CD4-positive, CD25-positive, alpha-beta regulatory T cell (primary cell): ENCODE measurements at regions not wholly inside any gene's neighbourhood (a gene's known extent, or its start where the extent isn't known, plus 50 kb on each side); places are given as distances from the start of the nearest gene placed in this dataset.

Experiments
- ATAC-seq, 2 donors: fragments of 150-1000 bp; cut with Tn5 transposase; one replicate each; pipeline ENCODE4 v1.10.0; 2021; ENCODE audit warnings: low read depth in 2 of 2, moderate number of reproducible peaks in 2 of 2, moderate library complexity in 1 of 2
- DNase-seq, 3 donors: peaks; one replicate each; pipeline versions ENCODE4 v3.0.0 to v3.0.0-alpha.2; 2012 to 2022; ENCODE audit warnings: mixed read lengths in 1 of 3
- H3K27ac ChIP-seq: one replicate; pipeline ENCODE4 v1.7.0; 2013; ENCODE audit warnings: mild to moderate bottlenecking, low read length; ENCODE audit not compliant: insufficient read depth, poor library complexity, severe bottlenecking
- H3K27me3 ChIP-seq: one replicate; pipeline ENCODE4 v1.7.0; 2013; ENCODE audit warnings: low read length; ENCODE audit not compliant: control insufficient read depth, insufficient read depth
- H3K36me3 ChIP-seq: one replicate; pipeline ENCODE4 v1.7.0; 2013; ENCODE audit warnings: mild to moderate bottlenecking, low read length, moderate library complexity; ENCODE audit not compliant: control insufficient read depth, insufficient read depth
- H3K4me1 ChIP-seq: 2 replicates; pipeline ENCODE4 v1.7.0; 2013; ENCODE audit warnings: mild to moderate bottlenecking, low read length; ENCODE audit not compliant: insufficient read depth, control insufficient read depth, poor library complexity, severe bottlenecking
- H3K4me3 ChIP-seq: one replicate; pipeline ENCODE4 v1.7.0; 2013; ENCODE audit warnings: low read depth, mild to moderate bottlenecking, low read length, moderate library complexity
- H3K9me3 ChIP-seq, 2 experiments: 1 replicate in 1 of 2; 2 replicates in 1 of 2; pipeline ENCODE4 v1.7.0; 2013; ENCODE audit warnings: low read length in 2 of 2, mild to moderate bottlenecking in 1 of 2, moderate library complexity in 1 of 2; ENCODE audit not compliant: control insufficient read depth in 2 of 2
- H3K27ac Mint-ChIP-seq, 3 donors: one replicate each; pipeline ENCODE4 v1.8.0; 2020 to 2022; ENCODE audit warnings: mild to moderate bottlenecking in 3 of 3, mixed read lengths in 3 of 3, moderate library complexity in 2 of 3
- H3K27me3 Mint-ChIP-seq: one replicate; pipeline ENCODE4 v1.8.0; 2022; ENCODE audit warnings: mild to moderate bottlenecking, mixed read lengths
- H3K36me3 Mint-ChIP-seq: one replicate; pipeline ENCODE4 v1.8.0; 2020; ENCODE audit warnings: mixed read lengths
- H3K4me1 Mint-ChIP-seq, 4 donors: one replicate each; pipeline ENCODE4 v1.8.0; 2020 to 2022; ENCODE audit warnings: mixed read lengths in 4 of 4, mild to moderate bottlenecking in 1 of 4
- H3K4me3 Mint-ChIP-seq, 4 donors: one replicate each; pipeline ENCODE4 v1.8.0; 2020 to 2022; ENCODE audit warnings: mild to moderate bottlenecking in 4 of 4, mixed read lengths in 4 of 4, moderate library complexity in 3 of 4
- H3K9me3 Mint-ChIP-seq, 7 donors: one replicate each; pipeline ENCODE4 v1.8.0; 2020 to 2022; ENCODE audit warnings: mixed read lengths in 7 of 7, mild to moderate bottlenecking in 3 of 7, moderate library complexity in 2 of 7

GRCh38 chr10:129341087-129341486 is 126.0 kb upstream of the MGMT start:
- H3K4me1 ChIP-seq = no peaks in the 10 kb centered on the region
- H3K9me3 ChIP-seq = no peaks in the 10 kb centered on the region
- ATAC-seq (no peak), DNase-seq (no peak)
- no peaks in the 10 kb centered on the region for H3K27me3 ChIP-seq
- H3K27ac Mint-ChIP-seq = no peak overlapping the region
- no peak overlapping the region for H3K4me3 ChIP-seq
- no peak overlapping the region for H3K27ac ChIP-seq
- no peaks in the 10 kb centered on the region for H3K4me1 Mint-ChIP-seq
- peaks cover 0 to 1% (median 0%) of the 10 kb centered on the region in 7 donors for H3K9me3 Mint-ChIP-seq
- H3K36me3 ChIP-seq = no peaks in the 10 kb centered on the region
- no peak overlapping the region for H3K4me3 Mint-ChIP-seq
- H3K27me3 Mint-ChIP-seq = peaks cover 14% of the 10 kb centered on the region
- no peaks in the 10 kb centered on the region for H3K36me3 Mint-ChIP-seq

GRCh38 chr10:129342385-129342784 is 124.7 kb upstream of the MGMT start:
- Histone ChIP-seq H3K4me1 (no peaks in the 10 kb centered on the region), H3K4me3 (no peak overlapping the region), H3K9me3 (no peaks in the 10 kb centered on the region), H3K36me3 (no peaks in the 10 kb centered on the region), H3K27me3 (no peaks in the 10 kb centered on the region), H3K27ac (no peak overlapping the region)
- peaks cover 14% of the 10 kb centered on the region for H3K27me3 Mint-ChIP-seq
- no peaks in the 10 kb centered on the region for H3K36me3 Mint-ChIP-seq
- no peak overlapping the region for H3K4me3 Mint-ChIP-seq
- DNase-seq (no peak), ATAC-seq (no peak)
- H3K27ac Mint-ChIP-seq = no peak overlapping the region
- peaks cover 0 to 1% (median 0%) of the 10 kb centered on the region in 7 donors for H3K9me3 Mint-ChIP-seq
- no peaks in the 10 kb centered on the region for H3K4me1 Mint-ChIP-seq

GRCh38 chr10:129343141-129343540 is 123.9 kb upstream of the MGMT start:
- no peaks in the 10 kb centered on the region for H3K4me1 ChIP-seq
- no peaks in the 10 kb centered on the region for H3K36me3 Mint-ChIP-seq
- H3K36me3 ChIP-seq = no peaks in the 10 kb centered on the region
- no peak overlapping the region for H3K27ac Mint-ChIP-seq
- H3K4me1 Mint-ChIP-seq = no peaks in the 10 kb centered on the region
- no peak overlapping the region for H3K4me3 ChIP-seq
- peaks cover 8% of the 10 kb centered on the region for H3K27me3 Mint-ChIP-seq
- no peaks in the 10 kb centered on the region for H3K27me3 ChIP-seq
- no peak for ATAC-seq
- no peak overlapping the region for H3K27ac ChIP-seq
- no peak for DNase-seq
- no peak overlapping the region for H3K4me3 Mint-ChIP-seq
- H3K9me3 ChIP-seq = no peaks in the 10 kb centered on the region
- H3K9me3 Mint-ChIP-seq = peaks cover 0 to 1% (median 0%) of the 10 kb centered on the region in 7 donors

GRCh38 chr10:129344103-129344502 is 122.9 kb upstream of the MGMT start:
- Histone ChIP-seq H3K36me3 (no peaks in the 10 kb centered on the region), H3K4me1 (no peaks in the 10 kb centered on the region), H3K27ac (no peak overlapping the region), H3K4me3 (no peak overlapping the region), H3K27me3 (no peaks in the 10 kb centered on the region), H3K9me3 (no peaks in the 10 kb centered on the region)
- Mint-ChIP-seq H3K9me3 (peaks cover 0 to 1% (median 0%) of the 10 kb centered on the region in 7 donors), H3K27me3 (peaks cover 7% of the 10 kb centered on the region), H3K36me3 (no peaks in the 10 kb centered on the region), H3K27ac (peak overlapping the region in 1 of 3 donors; percentile 65), H3K4me1 (no peaks in the 10 kb centered on the region), H3K4me3 (no peak overlapping the region)
- DNase-seq (no peak), ATAC-seq (no peak)

GRCh38 chr10:129344731-129345355 is 122.2 kb upstream of the MGMT start:
- Mint-ChIP-seq H3K9me3 (peaks cover 0 to 1% (median 0%) of the 10 kb centered on the region in 7 donors), H3K4me1 (no peaks in the 10 kb centered on the region), H3K4me3 (no peak overlapping the region), H3K36me3 (no peaks in the 10 kb centered on the region), H3K27ac (no peak overlapping the region), H3K27me3 (peaks cover 7% of the 10 kb centered on the region)
- H3K27ac ChIP-seq = no peak overlapping the region
- no peaks in the 10 kb centered on the region for H3K27me3 ChIP-seq
- DNase-seq = no peak
- no peak for ATAC-seq
- no peak overlapping the region for H3K4me3 ChIP-seq
- H3K4me1 ChIP-seq = no peaks in the 10 kb centered on the region
- H3K9me3 ChIP-seq = no peaks in the 10 kb centered on the region
- no peaks in the 10 kb centered on the region for H3K36me3 ChIP-seq

GRCh38 chr10:129345763-129346162 is 121.3 kb upstream of the MGMT start:
- DNase-seq (no peak), ATAC-seq (no peak)
- peaks cover 0 to 1% (median 0%) of the 10 kb centered on the region in 7 donors for H3K9me3 Mint-ChIP-seq
- no peaks in the 10 kb centered on the region for H3K36me3 Mint-ChIP-seq
- H3K27me3 Mint-ChIP-seq = peaks cover 7% of the 10 kb centered on the region
- no peak overlapping the region for H3K27ac Mint-ChIP-seq
- Histone ChIP-seq H3K36me3 (no peaks in the 10 kb centered on the region), H3K9me3 (no peaks in the 10 kb centered on the region), H3K4me1 (no peaks in the 10 kb centered on the region), H3K27ac (no peak overlapping the region), H3K4me3 (no peak overlapping the region), H3K27me3 (no peaks in the 10 kb centered on the region)
- H3K4me1 Mint-ChIP-seq = no peaks in the 10 kb centered on the region
- H3K4me3 Mint-ChIP-seq = no peak overlapping the region

GRCh38 chr10:129350690-129351089 is 116.4 kb upstream of the MGMT start:
- H3K36me3 ChIP-seq = no peaks in the 10 kb centered on the region
- DNase-seq = no peak
- no peak overlapping the region for H3K4me3 Mint-ChIP-seq
- H3K27me3 ChIP-seq = no peaks in the 10 kb centered on the region
- H3K27ac Mint-ChIP-seq = no peak overlapping the region
- no peak for ATAC-seq
- peaks cover 0 to 11% (median under 1%) of the 10 kb centered on the region in 7 donors for H3K9me3 Mint-ChIP-seq
- no peaks in the 10 kb centered on the region for H3K4me1 Mint-ChIP-seq
- no peak overlapping the region for H3K27ac ChIP-seq
- no peak overlapping the region for H3K4me3 ChIP-seq
- H3K36me3 Mint-ChIP-seq = no peaks in the 10 kb centered on the region
- peaks cover 0 to 3% of the 10 kb centered on the region in 2 experiments for H3K9me3 ChIP-seq
- H3K4me1 ChIP-seq = no peaks in the 10 kb centered on the region
- no peaks in the 10 kb centered on the region for H3K27me3 Mint-ChIP-seq

GRCh38 chr10:129353101-129353500 is 113.9 kb upstream of the MGMT start:
- no peaks in the 10 kb centered on the region for H3K27me3 ChIP-seq
- H3K4me1 ChIP-seq = no peaks in the 10 kb centered on the region
- peaks cover 0 to 12% of the 10 kb centered on the region in 2 experiments for H3K9me3 ChIP-seq
- ATAC-seq (no peak), DNase-seq (no peak)
- no peak overlapping the region for H3K27ac ChIP-seq
- no peaks in the 10 kb centered on the region for H3K4me1 Mint-ChIP-seq
- H3K9me3 Mint-ChIP-seq = peaks cover 0 to 16% (median 7%) of the 10 kb centered on the region in 7 donors
- H3K36me3 ChIP-seq = no peaks in the 10 kb centered on the region
- H3K4me3 ChIP-seq = no peak overlapping the region
- no peak overlapping the region for H3K27ac Mint-ChIP-seq
- H3K36me3 Mint-ChIP-seq = no peaks in the 10 kb centered on the region
- H3K27me3 Mint-ChIP-seq = peaks cover 6% of the 10 kb centered on the region
- H3K4me3 Mint-ChIP-seq = no peak overlapping the region
